Panc1 (cell line): ENCODE measurements at regions not wholly inside any gene's neighbourhood (a gene's known extent, or its start where the extent isn't known, plus 50 kb on each side); places are given as distances from the start of the nearest gene placed in this dataset.

Experiments
- ATAC-seq: fragments of 200-7000 bp; cut with Tn5 transposase; 2 replicates; pipeline ENCODE4 v1.9.1; 2020; ENCODE audit warnings: mild to moderate bottlenecking, moderate library complexity
- BruUV-seq: library from RNA; stranded (reverse); fragments of 400-500 nt; replicated peaks from 2 replicates; lab custom pipeline; 2021; lab: Mats Ljungman, UMichigan
- CTCF ChIA-PET: fragments of 300-600 bp; sonication (Branson Sonifier 250); formaldehyde crosslinking; loops from one replicate; lab custom pipeline; 2022; ENCODE audit warnings: antibody characterized with exemption; lab: Charles Lee
- POLR2A ChIA-PET: fragments of 300-600 bp; sonication (Branson Sonifier 250); formaldehyde crosslinking; loops from one replicate; lab custom pipeline; 2022; ENCODE audit warnings: antibody characterized with exemption; lab: Charles Lee
- DNase-seq: peaks from one replicate; pipeline ENCODE4 v3.0.0-alpha.2; 2010; ENCODE audit warnings: low read depth, low spot score
- H3K27ac ChIP-seq: 2 replicates; pipeline ENCODE4 v1.5.1; 2011; ENCODE audit warnings: mild to moderate bottlenecking, low read length, inconsistent platforms
- H3K27me3 ChIP-seq: fragments of 200-500 bp; sonication (Bioruptor generic); 2 replicates; pipeline ENCODE4 v1.6.0; 2014; ENCODE audit warnings: low read length, inconsistent platforms; ENCODE audit not compliant: control insufficient read depth, insufficient read depth
- H3K36me3 ChIP-seq: fragments of 200-500 bp; sonication (Bioruptor generic); 2 replicates; pipeline ENCODE4 v1.5.1; 2014; ENCODE audit warnings: inconsistent platforms, mild to moderate bottlenecking, low read length, moderate library complexity; ENCODE audit not compliant: control insufficient read depth, insufficient read depth
- H3K4me1 ChIP-seq: 2 replicates; pipeline ENCODE4 v1.5.1; 2011; ENCODE audit warnings: inconsistent platforms, mild to moderate bottlenecking, low read length, moderate library complexity; ENCODE audit not compliant: control insufficient read depth, insufficient read depth
- H3K4me3 ChIP-seq, 2 experiments: 2 replicates each; pipeline ENCODE4 v1.5.1; 2011 to 2012; ENCODE audit warnings: low read depth in 2 of 2, low read length in 2 of 2, mild to moderate bottlenecking in 2 of 2, inconsistent platforms in 1 of 2, moderate library complexity in 1 of 2
- H3K9me3 ChIP-seq: fragments of 200-500 bp; sonication (Bioruptor generic); 2 replicates; pipeline ENCODE4 v1.5.1; 2014; ENCODE audit warnings: low read depth, mild to moderate bottlenecking, inconsistent platforms, low read length, moderate library complexity; ENCODE audit not compliant: control insufficient read depth, insufficient read depth
- CTCF ChIP-seq: fragments of 450-650 bp; IDR thresholded peaks from 2 replicates; pipeline ENCODE4 v1.5.1; 2017; ENCODE audit warnings: mild to moderate bottlenecking
- POLR2AphosphoS5 ChIP-seq: IDR thresholded peaks from 2 replicates; pipeline ENCODE4 v1.6.1; 2012; ENCODE audit warnings: mild to moderate bottlenecking, low read depth, low read length, moderate library complexity
- REST ChIP-seq, 2 experiments: IDR thresholded peaks; 2 replicates each; pipeline ENCODE4 v1.6.1; 2011 to 2012; ENCODE audit warnings: low read depth in 2 of 2, control low read depth in 1 of 2, low read length in 1 of 2, mild to moderate bottlenecking in 1 of 2, moderate library complexity in 1 of 2; ENCODE audit not compliant: insufficient read depth in 1 of 2
- SIN3A ChIP-seq: IDR thresholded peaks from 2 replicates; pipeline ENCODE4 v1.6.1; 2012; ENCODE audit warnings: low read depth, mild to moderate bottlenecking, low read length, moderate library complexity, borderline replicate concordance; ENCODE audit not compliant: insufficient read depth
- TCF7L2 ChIP-seq: IDR thresholded peaks from 2 replicates; pipeline ENCODE4 v1.6.1; 2011; ENCODE audit warnings: mild to moderate bottlenecking, low read depth, low read length, inconsistent platforms
- in situ Hi-C: cut with HindIII; loops from 2 replicates; pipeline ENCODE4 v1.10.0; 2016; ENCODE audit warnings: low sequenced_read_pairs, low pct_unique_long_range_greater_than_20kb
- intact Hi-C: fragments of 100-400 bp; cut with micrococcal nuclease; formaldehyde crosslinking; loops from one replicate; pipeline ENCODE4 v1.10.0; 2022; ENCODE audit not compliant: unreplicated experiment

- intact Hi-C loops (no loop called here), in situ Hi-C loops (no loop called here)
- POLR2A ChIA-PET: no interaction called here
These were observed 515.8 kb upstream of the MKI67 start for GRCh38 chr10:128642023-128642422.

GRCh38 chr10:128642502-128642901 is 516.3 kb upstream of the MKI67 start:
- intact Hi-C loops: no loop called here
- H3K27ac ChIP-seq: no peak overlapping the region
- ATAC-seq (no peak), DNase-seq (no peak)
- no peaks in the 10 kb centered on the region; the same call in 1 of the 2 replicates for H3K27me3 ChIP-seq
- H3K4me1 ChIP-seq: no peaks in the 10 kb centered on the region
- H3K36me3 ChIP-seq: no peaks in the 10 kb centered on the region
- CTCF ChIA-PET: no interaction called here
- no peak overlapping the region for H3K4me3 ChIP-seq
- BruUV-seq: no TSS peak
- POLR2A ChIA-PET: no interaction called here
- no peaks in the 10 kb centered on the region for H3K9me3 ChIP-seq
- in situ Hi-C loops: no loop called here
- TF ChIP-seq SIN3A (no peak), CTCF (no peak), TCF7L2 (no peak), REST (IDR thresholded peaks at IDR 0.05; ENCODE audit: insufficient read depth in 1 of 2, low read depth in 2 of 2, low read length in 1 of 2) (no peak), POLR2AphosphoS5 (no peak)

More at GRCh38 chr10:128642023-128642422, 515.8 kb upstream of the MKI67 start:
- BruUV-seq: no TSS peak
- Histone ChIP-seq H3K27me3 (no peaks in the 10 kb centered on the region; the same call in 1 of the 2 replicates), H3K4me3 (no peak overlapping the region), H3K27ac (no peak overlapping the region), H3K9me3 (no peaks in the 10 kb centered on the region), H3K36me3 (no peaks in the 10 kb centered on the region), H3K4me1 (no peaks in the 10 kb centered on the region)
- ATAC-seq: no peak
- no peak for DNase-seq
- CTCF ChIA-PET: no interaction called here
- no peak for TF ChIP-seq REST (IDR thresholded peaks at IDR 0.05; ENCODE audit: insufficient read depth in 1 of 2, low read depth in 2 of 2, low read length in 1 of 2)
- TF ChIP-seq SIN3A: no peak
- no peak for TF ChIP-seq TCF7L2
- no peak for TF ChIP-seq POLR2AphosphoS5
- TF ChIP-seq CTCF: no peak
